Activated B cell treated with CpG ODN at 0.5 μM for 24 hours (primary cell): ENCODE measurements at regions not wholly inside any gene's neighbourhood (a gene's known extent, or its start where the extent isn't known, plus 50 kb on each side); places are given as distances from the start of the nearest gene placed in this dataset.

Source experiments
- ATAC-seq: fragments of 200-7000 bp; cut with Tn5 transposase; one replicate; pipeline ENCODE4 v1.10.0; 2021; ENCODE audit warnings: low read depth, mild to moderate bottlenecking, moderate library complexity
- CTCF ChIA-PET: fragments of 350-600 bp; sonication (Branson Sonifier 250); formaldehyde crosslinking; loops from one replicate; lab custom pipeline; 2021; ENCODE audit warnings: antibody characterized with exemption; lab: Charles Lee
- POLR2A ChIA-PET: fragments of 350-600 bp; sonication (Branson Sonifier 250); formaldehyde crosslinking; loops from one replicate; lab custom pipeline; 2021; ENCODE audit warnings: antibody characterized with exemption; lab: Charles Lee
- DNase-seq: peaks from one replicate; pipeline ENCODE4 v3.0.0; 2022
- H3K27ac Mint-ChIP-seq: one replicate; pipeline ENCODE4 v1.8.0; 2020; ENCODE audit warnings: mixed read lengths
- H3K27me3 Mint-ChIP-seq: one replicate; pipeline ENCODE4 v1.8.0; 2021; ENCODE audit warnings: mixed read lengths
- H3K36me3 Mint-ChIP-seq: one replicate; pipeline ENCODE4 v1.8.0; 2021; ENCODE audit warnings: low read depth, mixed read lengths
- H3K4me1 Mint-ChIP-seq: one replicate; pipeline ENCODE4 v1.8.0; 2021; ENCODE audit warnings: mixed read lengths
- H3K4me3 Mint-ChIP-seq: one replicate; pipeline ENCODE4 v1.8.0; 2020; ENCODE audit warnings: mild to moderate bottlenecking, mixed read lengths
- H3K9me3 Mint-ChIP-seq: one replicate; pipeline ENCODE4 v1.8.0; 2020; ENCODE audit warnings: mixed read lengths
- CTCF ChIP-seq: fragments of 200-600 bp; IDR thresholded peaks from one replicate; pipeline ENCODE4 v1.8.0; 2022; ENCODE audit warnings: antibody characterized with exemption, mild to moderate bottlenecking
- intact Hi-C: fragments of 100-400 bp; cut with micrococcal nuclease; formaldehyde crosslinking; loops from one replicate; pipeline ENCODE4 v1.15.1; 2024

- H3K4me1 Mint-ChIP-seq, result no peaks in the 10 kb centered on the region
- POLR2A ChIA-PET, result no interaction called here
- H3K4me3 Mint-ChIP-seq, result no peak overlapping the region
- DNase-seq (no peak), ATAC-seq (no peak)
- no peak overlapping the region for H3K27ac Mint-ChIP-seq
- intact Hi-C loops, result no loop called here
- CTCF ChIA-PET, result no interaction called here
- TF ChIP-seq CTCF, result no peak
- H3K36me3 Mint-ChIP-seq, result no peaks in the 10 kb centered on the region
- H3K27me3 Mint-ChIP-seq, result no peaks in the 10 kb centered on the region
- peaks cover 4% of the 10 kb centered on the region for H3K9me3 Mint-ChIP-seq
Measured at GRCh38 chr11:80010536-80010935, 569.7 kb upstream of the TENM4 start.

GRCh38 chr11:80009081-80009480 lies 568.3 kb upstream of the TENM4 start:
- ATAC-seq (no peak), DNase-seq (no peak)
- intact Hi-C loops, result no loop called here
- no peaks in the 10 kb centered on the region for H3K27me3 Mint-ChIP-seq
- no peaks in the 10 kb centered on the region for H3K4me1 Mint-ChIP-seq
- H3K27ac Mint-ChIP-seq, result no peak overlapping the region
- ChIA-PET CTCF (no interaction called here), POLR2A (no interaction called here)
- no peak for TF ChIP-seq CTCF
- no peaks in the 10 kb centered on the region for H3K36me3 Mint-ChIP-seq
- H3K9me3 Mint-ChIP-seq, result peaks cover 5% of the 10 kb centered on the region
- no peak overlapping the region for H3K4me3 Mint-ChIP-seq

GRCh38 chr11:80007616-80008015 lies 566.8 kb upstream of the TENM4 start:
- TF ChIP-seq CTCF, result no peak
- no peaks in the 10 kb centered on the region for H3K36me3 Mint-ChIP-seq
- H3K4me3 Mint-ChIP-seq, result no peak overlapping the region
- DNase-seq, result no peak
- H3K27ac Mint-ChIP-seq, result no peak overlapping the region
- H3K9me3 Mint-ChIP-seq, result peaks cover 5% of the 10 kb centered on the region
- intact Hi-C loops, result no loop called here
- POLR2A ChIA-PET, result no interaction called here
- H3K4me1 Mint-ChIP-seq, result no peaks in the 10 kb centered on the region
- CTCF ChIA-PET, result no interaction called here
- no peaks in the 10 kb centered on the region for H3K27me3 Mint-ChIP-seq
- ATAC-seq, result no peak

- POLR2A ChIA-PET, result no interaction called here
- no peak for TF ChIP-seq CTCF
- Mint-ChIP-seq H3K9me3 (no peaks in the 10 kb centered on the region), H3K27ac (no peak overlapping the region), H3K4me3 (no peak overlapping the region), H3K4me1 (no peaks in the 10 kb centered on the region), H3K36me3 (no peaks in the 10 kb centered on the region), H3K27me3 (no peaks in the 10 kb centered on the region)
- ATAC-seq, result no peak
- DNase-seq, result no peak
- CTCF ChIA-PET, result no interaction called here
- intact Hi-C loops, result no loop called here
Measured at GRCh38 chr11:79990141-79990540, 549.3 kb upstream of the TENM4 start.

GRCh38 chr11:79982185-79982584 lies 541.4 kb upstream of the TENM4 start:
- Mint-ChIP-seq H3K36me3 (no peaks in the 10 kb centered on the region), H3K4me3 (no peak overlapping the region), H3K27ac (no peak overlapping the region), H3K4me1 (no peaks in the 10 kb centered on the region), H3K27me3 (no peaks in the 10 kb centered on the region), H3K9me3 (no peaks in the 10 kb centered on the region)
- CTCF ChIA-PET, result no interaction called here
- DNase-seq (no peak), ATAC-seq (no peak)
- intact Hi-C loops, result no loop called here
- POLR2A ChIA-PET, result no interaction called here
- TF ChIP-seq CTCF, result no peak
